T-helper 2 cell (primary cell): ENCODE measurements at regions not wholly inside any gene's neighbourhood (a gene's known extent, or its start where the extent isn't known, plus 50 kb on each side); places are given as distances from the start of the nearest gene placed in this dataset.

Source experiments
- DNase-seq, 5 experiments: peaks; one replicate each; pipeline versions ENCODE4 v3.0.0 to v3.0.0-alpha.2; 2012 to 2022

DNA sequence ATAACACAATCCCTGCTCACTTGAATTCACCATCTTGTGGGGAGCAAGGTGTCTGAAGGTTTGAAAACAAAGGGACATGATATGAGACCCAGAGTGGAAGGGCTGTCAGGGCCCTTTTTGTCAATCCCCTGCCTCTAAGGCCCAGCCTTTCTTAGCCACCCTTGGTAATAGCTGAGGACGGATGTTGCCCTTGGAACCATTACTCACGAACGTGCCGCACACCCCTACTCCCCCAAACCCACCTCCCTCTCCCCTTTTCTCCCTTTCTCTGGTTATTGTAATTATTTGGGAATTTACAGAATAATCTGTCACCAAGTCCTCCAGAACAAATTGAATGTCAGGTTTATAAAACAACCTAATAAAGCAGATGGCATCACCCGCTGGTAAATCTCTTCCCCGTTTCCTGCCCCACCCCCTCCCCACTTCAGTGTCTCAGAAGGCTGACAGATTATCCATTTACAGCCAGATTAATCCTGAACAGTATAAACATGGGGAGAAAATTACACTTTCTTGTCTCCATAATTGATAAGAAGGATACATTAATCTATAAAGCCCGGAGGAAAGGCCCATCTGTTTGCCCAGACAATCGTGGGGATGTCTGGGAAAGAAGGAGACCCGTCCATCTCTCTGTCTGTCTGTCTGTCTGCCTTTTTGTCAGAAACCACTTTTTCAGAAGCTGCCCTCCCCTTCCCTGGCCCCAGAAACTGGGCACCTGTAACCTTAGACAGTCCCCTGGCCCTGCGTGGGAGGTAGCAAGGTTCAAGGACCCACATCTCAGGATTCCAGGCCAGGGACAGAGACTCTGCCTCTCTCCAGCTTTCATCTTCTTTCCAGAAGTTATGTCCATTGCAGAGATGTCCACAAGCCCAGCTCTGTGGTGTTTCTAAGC, 60.6 kb upstream of the CD34 start:
- no peak for DNase-seq

DNA sequence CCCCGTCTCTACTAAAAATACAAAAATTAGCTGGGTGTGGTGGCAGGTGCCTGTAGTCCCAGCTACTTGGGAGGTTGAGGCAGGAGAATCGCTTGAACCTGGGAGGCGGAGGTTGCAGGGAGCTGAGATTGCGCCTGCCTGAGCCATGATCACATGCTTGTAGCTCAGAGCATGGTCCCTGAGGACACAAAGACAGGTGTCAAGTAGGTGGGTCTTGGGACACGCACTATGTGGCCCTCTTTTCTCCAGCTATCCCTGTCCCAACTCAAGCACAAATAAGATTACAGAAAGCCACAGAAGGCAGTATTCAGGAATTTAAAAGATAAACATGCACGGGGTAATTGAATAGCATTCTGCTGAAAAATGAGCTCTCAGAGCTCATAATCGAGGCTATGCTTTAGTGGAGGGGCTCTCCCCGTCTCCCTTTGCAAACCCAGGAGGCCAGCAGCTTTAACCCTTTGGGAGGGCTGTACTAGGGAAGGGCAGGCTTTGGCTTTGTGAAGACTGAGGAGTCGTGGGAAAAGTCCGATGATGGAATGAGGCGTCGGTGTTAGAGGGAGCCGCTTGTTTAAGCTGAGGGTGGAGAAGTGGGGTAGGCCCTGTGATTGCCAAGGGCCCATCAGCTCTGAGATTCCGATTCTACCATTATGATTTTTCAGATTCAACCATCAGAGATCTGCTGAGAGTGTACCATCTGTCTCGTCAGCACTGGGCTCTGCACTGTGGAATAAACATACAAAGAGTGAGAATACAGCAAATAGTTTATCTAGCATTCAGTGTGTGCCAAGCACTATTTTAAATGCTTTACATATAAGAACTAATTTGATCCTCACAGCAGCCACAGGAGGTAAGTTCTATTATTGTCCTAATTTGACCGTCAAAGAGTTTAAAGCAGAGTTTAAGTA, 59.7 kb upstream of the CD34 start:
- DNase-seq, result no peak

DNA sequence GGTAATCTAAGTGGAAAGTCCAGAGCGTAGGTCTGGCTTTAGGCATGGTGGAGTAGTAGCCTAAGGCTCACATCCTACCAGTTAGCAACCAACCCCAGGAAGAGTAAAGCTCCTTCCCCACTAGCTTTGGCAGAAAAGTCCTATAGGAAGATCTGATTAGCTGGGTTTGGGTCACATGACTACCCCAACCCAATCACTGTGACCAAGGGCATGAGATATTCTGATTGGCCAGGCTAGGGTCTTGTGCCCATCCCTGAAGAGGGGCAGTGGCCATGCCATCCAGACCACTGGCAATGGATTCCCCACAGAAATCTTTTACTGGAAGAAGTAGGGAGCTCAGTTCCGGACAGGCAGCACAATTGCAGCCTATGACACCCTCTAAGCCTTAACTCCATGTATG, 58.6 kb upstream of the CD34 start:
- DNase-seq, result no peak

DNA sequence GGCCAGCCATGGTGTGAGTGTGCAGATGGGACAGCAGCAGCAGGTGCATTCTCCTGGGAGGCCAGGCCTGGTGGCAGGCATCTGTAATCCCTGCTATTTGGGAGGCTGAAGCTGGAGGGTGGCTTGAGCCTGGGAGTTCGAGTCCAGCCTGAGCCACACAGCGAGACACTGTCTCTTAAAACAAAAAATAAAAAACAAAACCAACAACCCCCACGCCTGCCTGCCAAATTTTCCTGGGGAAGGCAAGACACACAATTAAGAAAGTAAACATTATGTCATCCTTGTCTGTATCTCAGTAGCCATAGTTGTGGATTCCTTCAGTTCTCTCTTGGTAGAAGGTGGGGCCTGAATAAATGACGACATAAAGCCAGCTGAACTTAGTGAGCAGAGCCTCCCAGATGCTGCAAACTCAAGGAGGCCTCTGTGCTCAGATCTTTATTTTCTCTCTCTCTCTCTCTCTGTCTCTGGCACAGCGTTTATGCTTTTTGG, 57.6 kb upstream of the CD34 start:
- no peak for DNase-seq

DNA sequence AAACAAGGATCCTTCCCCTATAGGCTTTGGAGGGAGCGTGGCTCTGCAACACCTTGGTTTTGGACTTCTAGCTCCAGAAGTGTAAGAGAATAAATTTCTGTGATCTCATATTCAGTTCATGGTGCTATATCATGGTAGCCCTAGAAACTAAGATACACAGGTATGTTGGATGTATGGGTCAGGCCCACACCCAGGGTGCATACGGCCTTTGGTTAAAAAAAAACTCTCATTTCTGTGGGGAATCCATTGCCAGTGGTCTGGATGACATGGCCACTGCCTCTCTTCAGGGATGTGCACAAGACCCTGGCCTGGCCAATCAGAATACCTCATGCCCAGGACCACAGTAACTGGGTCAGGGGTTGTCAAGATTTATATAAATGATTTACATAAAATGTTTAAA, 56.8 kb upstream of the CD34 start:
- DNase-seq, result no peak

DNA sequence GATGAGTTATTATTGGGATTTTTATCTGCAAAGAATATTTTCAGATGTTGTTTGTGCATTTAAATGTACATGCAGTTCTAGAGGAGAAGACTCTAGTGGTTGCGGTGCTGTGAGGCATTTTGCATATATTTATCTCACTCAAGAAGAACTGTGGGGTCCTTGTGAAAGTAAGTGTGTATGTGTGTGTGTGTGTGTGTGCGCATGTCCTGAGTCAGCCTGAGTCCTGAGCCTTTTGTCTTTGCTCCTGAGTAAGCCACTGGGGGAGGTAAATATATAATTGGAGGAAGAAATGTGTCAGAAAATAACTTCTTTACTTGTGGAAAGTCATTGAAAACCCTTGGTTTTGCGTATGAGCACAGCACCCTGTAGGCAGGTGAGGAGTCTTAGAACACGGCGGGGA, 55.6 kb upstream of the CD34 start:
- DNase-seq, result no peak

DNA sequence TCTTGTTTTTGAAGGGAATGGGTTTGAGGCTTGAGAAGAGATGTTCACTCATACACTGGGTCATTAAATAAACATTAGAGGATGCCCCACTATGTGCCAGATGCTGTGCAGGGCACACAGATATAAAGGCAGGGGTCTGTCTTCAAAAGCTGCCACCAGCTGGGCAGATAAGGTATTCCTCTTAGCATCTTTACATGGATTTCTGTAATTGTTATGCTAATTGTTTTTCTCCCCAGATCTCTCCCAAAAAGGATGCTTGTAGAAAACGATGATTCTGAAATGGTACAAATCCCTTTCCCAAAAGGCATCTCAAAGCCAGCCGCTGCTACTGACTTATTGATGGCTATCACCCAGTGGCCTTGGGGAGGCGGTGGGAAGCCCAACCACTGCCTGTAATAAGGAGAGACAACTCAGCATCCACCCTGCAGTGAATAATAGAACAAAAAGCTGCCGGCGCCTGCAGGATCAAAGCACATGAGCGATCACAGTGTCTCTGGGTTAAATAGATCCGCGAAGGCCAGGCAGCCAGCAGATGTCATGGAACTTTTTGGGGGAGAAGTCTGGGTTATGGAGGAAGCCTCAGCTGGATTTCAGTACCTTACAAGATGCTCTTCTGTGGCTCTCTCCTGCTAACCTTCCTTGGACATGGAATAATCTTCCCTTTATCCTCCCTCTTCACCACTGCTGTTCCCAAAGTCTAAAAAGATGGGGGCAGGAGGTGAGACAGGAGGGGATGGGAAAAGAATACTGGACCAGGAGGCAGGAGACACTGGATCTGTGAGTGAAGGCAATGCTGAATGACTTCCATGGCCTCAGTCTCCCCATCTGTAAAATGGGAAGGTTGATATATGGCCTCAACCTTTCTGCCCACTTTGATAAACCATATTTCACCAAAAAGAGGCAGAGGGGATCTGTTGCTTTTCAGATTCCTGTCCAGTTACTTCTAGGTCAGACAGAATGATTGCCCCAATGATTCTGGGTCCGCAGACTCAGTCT, 54.8 kb upstream of the CD34 start:
- DNase-seq, result no peak

DNA sequence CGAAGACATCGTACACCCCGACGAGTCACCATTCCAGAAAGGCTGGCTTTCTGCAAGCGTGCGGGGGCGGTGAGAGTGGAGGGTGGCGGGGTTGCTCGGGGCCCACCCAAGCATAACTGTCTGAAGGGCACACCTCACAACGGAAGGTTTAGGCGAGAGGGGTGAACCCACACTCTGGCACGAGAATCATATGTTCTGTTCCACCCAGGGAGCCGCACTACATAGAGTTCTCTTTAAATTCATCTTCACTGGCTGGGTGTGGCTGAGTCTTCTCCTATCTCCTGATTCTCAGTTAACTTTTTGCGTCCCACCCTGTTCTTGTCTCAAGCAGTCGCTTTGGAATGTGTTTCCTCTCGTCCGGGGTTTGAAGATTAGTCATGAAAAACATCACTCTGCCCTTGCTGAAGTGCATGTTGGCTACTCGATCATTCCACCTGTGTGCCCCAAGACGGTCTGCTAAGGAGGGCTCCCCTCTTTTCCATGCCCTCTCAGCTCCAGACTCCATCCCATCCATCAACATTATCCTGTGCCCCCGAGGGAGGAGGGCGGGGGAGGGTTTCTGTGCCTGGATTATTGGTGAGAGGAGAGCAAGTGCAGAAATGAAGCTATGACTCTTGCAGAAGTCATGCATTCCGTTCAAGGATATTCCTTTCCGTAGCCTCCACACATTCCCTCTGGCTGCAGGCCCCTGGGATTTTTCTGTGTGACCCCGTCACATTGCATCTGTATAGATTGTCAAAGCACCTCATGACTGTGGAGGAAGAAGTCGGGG, 53.5 kb upstream of the CD34 start:
- no peak for DNase-seq

DNA sequence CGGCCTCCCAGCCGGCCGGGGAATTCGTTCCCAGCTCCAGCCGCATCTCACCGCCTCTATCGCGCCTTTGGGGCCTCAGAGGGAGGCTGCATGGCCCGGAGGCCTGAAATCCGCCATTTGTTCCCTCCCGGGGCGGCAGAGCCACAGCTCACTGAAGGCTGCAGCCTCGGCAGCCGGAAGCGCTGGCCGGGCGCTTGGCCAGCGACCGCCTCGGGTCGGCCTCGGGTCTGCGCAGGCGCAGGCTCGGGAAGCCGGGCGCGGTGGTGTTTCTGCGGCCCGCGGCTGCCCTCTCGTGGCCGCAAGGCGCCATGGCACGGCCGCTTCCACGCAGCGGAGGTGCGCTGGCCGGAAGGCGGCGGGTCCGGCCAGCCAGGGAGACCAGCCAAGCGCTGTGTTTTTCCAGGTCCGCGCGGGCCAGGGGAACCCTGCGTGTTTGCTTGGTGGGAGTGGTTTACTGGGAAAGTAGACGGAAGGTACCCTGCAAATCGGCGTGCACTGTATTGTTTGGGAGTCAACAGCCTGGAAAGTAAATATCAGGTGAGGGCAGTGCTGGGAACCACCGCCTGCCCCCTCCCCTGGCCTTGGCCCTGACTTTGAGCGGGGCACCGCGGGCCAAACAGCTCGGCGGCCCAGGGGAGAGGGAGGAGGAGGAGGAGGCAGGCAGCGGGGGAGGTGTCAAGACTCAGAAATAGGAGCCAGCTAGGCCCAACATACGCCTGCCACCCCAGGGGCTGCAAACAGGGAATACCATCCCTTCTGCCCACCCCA, 52.7 kb upstream of the CD34 start:
- peak; percentile 69 to 77 (median 72) for DNase-seq

DNA sequence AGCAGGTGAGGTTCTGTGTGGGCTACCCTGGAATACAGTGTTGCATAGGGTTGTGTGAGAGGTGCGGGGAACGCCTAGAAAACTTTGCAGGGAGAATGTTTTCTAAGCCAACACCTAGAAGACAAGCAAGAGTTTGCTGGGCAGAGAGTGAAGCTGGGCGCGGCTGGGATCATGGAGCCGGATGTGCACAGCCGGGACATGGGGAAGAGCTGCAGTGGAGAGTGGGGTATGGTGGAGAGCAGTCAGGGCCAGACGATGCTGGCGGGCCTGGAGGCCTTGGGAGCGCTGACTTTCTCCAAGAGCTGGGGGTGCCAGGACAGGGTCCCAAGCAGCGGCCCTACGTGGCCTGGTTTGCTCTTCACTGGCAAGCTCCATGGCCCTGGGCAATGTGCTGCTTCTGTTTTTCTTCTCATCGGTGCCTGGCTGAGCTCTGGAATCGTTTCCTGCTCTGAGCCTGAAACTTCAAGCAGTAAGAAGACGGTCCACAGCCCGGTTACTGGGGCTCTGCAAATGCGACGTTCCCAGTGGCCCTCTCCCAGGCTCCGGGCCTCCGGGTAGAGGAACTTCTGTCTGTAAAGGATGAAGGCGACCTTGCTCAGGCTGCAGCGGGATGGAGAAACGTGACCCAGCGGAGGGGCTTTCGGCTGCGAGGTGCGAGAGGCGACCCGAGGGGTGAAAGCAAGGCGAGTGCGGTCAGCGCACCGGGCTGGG, 51.9 kb upstream of the CD34 start:
- no peak for DNase-seq
